Tibial artery (tissue), 4 donors: ENCODE measurements at regions not wholly inside any gene's neighbourhood (a gene's known extent, or its start where the extent isn't known, plus 50 kb on each side); places are given as distances from the start of the nearest gene placed in this dataset.

Experiments
- DNase-seq, 2 donors: peaks; one replicate each; pipeline ENCODE4 v3.0.0-alpha.2; 2019
- H3K27ac ChIP-seq, 2 donors: fragments of 200-600 bp; sonication (generic) in 1 of 2; 1 replicate in 1 of 2; 2 replicates in 1 of 2; pipeline ENCODE4 v1.5.1; 2018 to 2019; ENCODE audit warnings: mild to moderate bottlenecking in 1 of 2
- H3K27me3 ChIP-seq, 2 donors: fragments of 200-600 bp; sonication (generic) in 1 of 2; one replicate each; pipeline versions ENCODE4 v1.5.1 to v1.6.0; 2016 to 2019
- H3K36me3 ChIP-seq, 3 donors: fragments of 200-600 bp; sonication (generic) in 2 of 3; one replicate each; pipeline ENCODE4 v1.5.1; 2016 to 2019; ENCODE audit warnings: mild to moderate bottlenecking in 2 of 3
- H3K4me1 ChIP-seq, 4 donors: fragments of 200-600 bp; sonication (generic) in 2 of 4; 1 replicate in 3 of 4; 2 replicates in 1 of 4; pipeline ENCODE4 v1.5.1; 2016 to 2019
- H3K4me3 ChIP-seq, 2 donors: fragments of 200-600 bp; sonication (generic) in 1 of 2; 1 replicate in 1 of 2; 2 replicates in 1 of 2; pipeline ENCODE4 v1.5.1; 2018 to 2019; ENCODE audit warnings: mild to moderate bottlenecking in 2 of 2
- H3K9me3 ChIP-seq, 3 donors: fragments of 200-600 bp; sonication (generic) in 1 of 3; one replicate each; pipeline ENCODE4 v1.5.1; 2016 to 2019
- CTCF ChIP-seq, 2 experiments: fragments of 200-600 bp in 1 of 2; fragments of 450-650 bp in 1 of 2; IDR thresholded peaks; one replicate each; pipeline ENCODE4 v1.5.1; 2017 to 2019; ENCODE audit warnings: antibody characterized with exemption in 2 of 2, mild to moderate bottlenecking in 1 of 2, moderate library complexity in 1 of 2
- intact Hi-C: fragments of 100-400 bp; cut with DNase I; formaldehyde crosslinking; loops from one replicate; pipeline ENCODE4 v1.15.0; 2023; ENCODE audit warnings: low total_unique reads

GRCh38 chr22:44573451-44573850, 75.4 kb upstream of the RTL6 start:
- no peaks in the 10 kb centered on the region for H3K9me3 ChIP-seq
- peak in 1 of 2 donors; percentile 31 for DNase-seq
- H3K36me3 ChIP-seq: no peaks in the 10 kb centered on the region
- TF ChIP-seq CTCF (IDR thresholded peaks at IDR 0.05): no peak
- H3K4me3 ChIP-seq: no peak overlapping the region
- intact Hi-C loops: no loop called here
- H3K27me3 ChIP-seq: peaks cover 0 to 48% of the 10 kb centered on the region in 2 donors
- H3K27ac ChIP-seq: no peak overlapping the region
- peaks cover 0 to 7% (median 0%) of the 10 kb centered on the region in 4 donors for H3K4me1 ChIP-seq

GRCh38 chr22:44572414-44573207, 74.6 kb upstream of the RTL6 start:
- no peak overlapping the region for H3K27ac ChIP-seq
- H3K27me3 ChIP-seq: peaks cover 0 to 40% of the 10 kb centered on the region in 2 donors
- no peaks in the 10 kb centered on the region for H3K9me3 ChIP-seq
- intact Hi-C loops: no loop called here
- peaks cover 0 to 7% (median 0%) of the 10 kb centered on the region in 4 donors for H3K4me1 ChIP-seq
- no peak for TF ChIP-seq CTCF (IDR thresholded peaks at IDR 0.05)
- no peaks in the 10 kb centered on the region for H3K36me3 ChIP-seq
- peak in 1 of 2 donors; percentile 46 for DNase-seq
- H3K4me3 ChIP-seq: no peak overlapping the region

GRCh38 chr22:44571566-44572413, 73.8 kb upstream of the RTL6 start:
- peaks cover 0 to 7% (median 0%) of the 10 kb centered on the region in 4 donors for H3K4me1 ChIP-seq
- no peaks in the 10 kb centered on the region for H3K36me3 ChIP-seq
- peak in 1 of 2 donors; percentile 44 for DNase-seq
- H3K27me3 ChIP-seq: peaks cover 0 to 33% of the 10 kb centered on the region in 2 donors
- H3K27ac ChIP-seq: no peak overlapping the region
- no peak overlapping the region for H3K4me3 ChIP-seq
- no peaks in the 10 kb centered on the region for H3K9me3 ChIP-seq
- TF ChIP-seq CTCF (IDR thresholded peaks at IDR 0.05): no peak
- intact Hi-C loops: no loop called here

- H3K4me3 ChIP-seq: no peak overlapping the region
- intact Hi-C loops: no loop called here
- peaks cover 0 to 7% (median 0%) of the 10 kb centered on the region in 4 donors for H3K4me1 ChIP-seq
- H3K36me3 ChIP-seq: no peaks in the 10 kb centered on the region
- TF ChIP-seq CTCF (IDR thresholded peaks at IDR 0.05): no peak
- peaks cover 0 to 28% of the 10 kb centered on the region in 2 donors for H3K27me3 ChIP-seq
- H3K27ac ChIP-seq: no peak overlapping the region
- DNase-seq: peak in 1 of 2 donors; percentile 41
- H3K9me3 ChIP-seq: no peaks in the 10 kb centered on the region
Measured at GRCh38 chr22:44570476-44571445, 72.7 kb upstream of the RTL6 start.

GRCh38 chr22:44569561-44569991, 71.5 kb upstream of the RTL6 start:
- Histone ChIP-seq H3K27ac (no peak overlapping the region), H3K4me3 (no peak overlapping the region), H3K4me1 (peaks cover 0 to 7% (median 0%) of the 10 kb centered on the region in 4 donors), H3K9me3 (no peaks in the 10 kb centered on the region), H3K36me3 (no peaks in the 10 kb centered on the region), H3K27me3 (peaks cover 0 to 20% of the 10 kb centered on the region in 2 donors)
- TF ChIP-seq CTCF (IDR thresholded peaks at IDR 0.05): no peak
- intact Hi-C loops: no loop called here
- peak in 1 of 2 donors; percentile 21 for DNase-seq
